SK-N-SH (cell line): ENCODE measurements at regions not wholly inside any gene's neighbourhood (a gene's known extent, or its start where the extent isn't known, plus 50 kb on each side); places are given as distances from the start of the nearest gene placed in this dataset.

Source experiments
- CTCF ChIA-PET: fragments of 300-600, 350-600 bp; formaldehyde crosslinking; extraction: SDS; loops from one replicate; lab custom pipeline; 2021; lab: Yijun Ruan, JAX
- POLR2A ChIA-PET: fragments of 350-600 bp; sonication (Branson Sonifier 250); formaldehyde crosslinking; extraction: SDS; loops from one replicate; lab custom pipeline; 2020; ENCODE audit warnings: antibody characterized with exemption, inconsistent platforms; lab: Yijun Ruan, JAX
- DNase-seq: peaks from one replicate; pipeline ENCODE4 v3.0.0; 2012
- H2AFZ ChIP-seq: fragments of 200-600 bp; sonication (generic); 2 replicates; pipeline ENCODE4 v1.8.1; 2016; ENCODE audit warnings: antibody characterized with exemption, mild to moderate bottlenecking, low read depth
- H3F3A ChIP-seq: fragments of 200-600 bp; sonication (generic); replicated peaks from 2 replicates; pipeline ENCODE3; 2016; ENCODE audit warnings: antibody characterized with exemption, mild to moderate bottlenecking; ENCODE audit not compliant: insufficient read depth
- H3K27ac ChIP-seq, 2 experiments: fragments of 200-500 bp in 1 of 2; fragments of 200-600 bp in 1 of 2; sonication (Bioruptor generic) in 1 of 2; sonication (generic), shearing (Covaris generic) in 1 of 2; 2 replicates each; pipeline versions ENCODE4 v1.5.1 to v1.6.1; 2014 to 2016; ENCODE audit warnings: low read depth in 2 of 2, inconsistent platforms in 1 of 2, low read length in 1 of 2, mild to moderate bottlenecking in 1 of 2, mixed read lengths in 1 of 2
- H3K27me3 ChIP-seq: fragments of 200-600 bp; sonication (generic), shearing (Covaris generic); 2 replicates; pipeline ENCODE4 v1.6.1; 2016; ENCODE audit warnings: mixed run types; ENCODE audit not compliant: insufficient read depth
- H3K36me3 ChIP-seq, 2 experiments: fragments of 200-500 bp in 1 of 2; fragments of 200-600 bp in 1 of 2; sonication (Bioruptor generic) in 1 of 2; sonication (generic) in 1 of 2; replicated peaks in 1 of 2; 2 replicates each; pipeline versions ENCODE3 to v1.5.1; 2014 to 2016; ENCODE audit warnings: low read length in 1 of 2, mild to moderate bottlenecking in 1 of 2; ENCODE audit not compliant: insufficient read depth in 2 of 2, control insufficient read depth in 1 of 2
- H3K4me1 ChIP-seq, 2 experiments: fragments of 200-500 bp in 1 of 2; fragments of 200-600 bp in 1 of 2; sonication (Bioruptor generic) in 1 of 2; sonication (generic), shearing (Covaris generic) in 1 of 2; 2 replicates each; pipeline versions ENCODE4 v1.5.1 to v1.6.1; 2014 to 2016; ENCODE audit warnings: low read depth in 1 of 2, low read length in 1 of 2, mixed run types in 1 of 2; ENCODE audit not compliant: insufficient read depth in 2 of 2, control insufficient read depth in 1 of 2
- H3K4me2 ChIP-seq: fragments of 200-600 bp; sonication (generic), shearing (Covaris generic); 2 replicates; pipeline ENCODE4 v1.6.1; 2017; ENCODE audit warnings: mixed run types
- H3K4me3 ChIP-seq, 2 experiments: fragments of 200-500 bp in 1 of 2; fragments of 200-600 bp in 1 of 2; sonication (Bioruptor generic) in 1 of 2; sonication (generic), shearing (Covaris generic) in 1 of 2; 2 replicates each; pipeline versions ENCODE4 v1.5.1 to v1.8.1; 2014 to 2016; ENCODE audit warnings: low read depth in 2 of 2, inconsistent platforms in 1 of 2, low read length in 1 of 2, mild to moderate bottlenecking in 1 of 2, mixed read lengths in 1 of 2, moderate library complexity in 1 of 2
- H3K79me2 ChIP-seq: fragments of 200-600 bp; sonication (generic); 2 replicates; pipeline ENCODE4 v1.8.1; 2017; ENCODE audit warnings: mild to moderate bottlenecking; ENCODE audit not compliant: insufficient read depth
- H3K9ac ChIP-seq: fragments of 200-600 bp; sonication (generic); 2 replicates; pipeline ENCODE4 v1.6.1; 2017; ENCODE audit warnings: mixed run types
- H3K9me2 ChIP-seq: fragments of 200-600 bp; sonication (generic); 2 replicates; pipeline ENCODE4 v1.6.1; 2017; ENCODE audit warnings: mixed run types
- H3K9me3 ChIP-seq: fragments of 200-600 bp; sonication (generic); 2 replicates; pipeline ENCODE4 v1.6.1; 2017; ENCODE audit warnings: mixed run types, mild to moderate bottlenecking, moderate library complexity
- H4K20me1 ChIP-seq: fragments of 200-600 bp; sonication (generic); 2 replicates; pipeline ENCODE4 v1.6.1; 2017; ENCODE audit warnings: mild to moderate bottlenecking, mixed run types; ENCODE audit not compliant: insufficient read depth
- CHD2 ChIP-seq: fragments of 150-350 bp; IDR thresholded peaks from 2 replicates; pipeline ENCODE4 v1.6.1; 2018; ENCODE audit warnings: low read length; ENCODE audit not compliant: partially characterized antibody
- ELF1 ChIP-seq: IDR thresholded peaks from 2 replicates; pipeline ENCODE4 v1.4.0; 2012
- EZH2phosphoT487 ChIP-seq: fragments of 200-600 bp; sonication (generic); IDR thresholded peaks from 2 replicates; pipeline ENCODE4 v1.6.1; 2017; ENCODE audit warnings: low read depth, mixed run types, mild to moderate bottlenecking, antibody characterized with exemption, moderate library complexity, borderline replicate concordance
- FOSL2 ChIP-seq: IDR thresholded peaks from 2 replicates; pipeline ENCODE4 v1.4.0; 2012; ENCODE audit warnings: low read depth, mild to moderate bottlenecking, moderate library complexity, borderline replicate concordance
- FOXM1 ChIP-seq: IDR thresholded peaks from 2 replicates; pipeline ENCODE4 v1.4.0; 2012; ENCODE audit warnings: low read depth, mild to moderate bottlenecking
- GABPA ChIP-seq: IDR thresholded peaks from 2 replicates; pipeline ENCODE4 v1.4.0; 2012; ENCODE audit warnings: low read depth, mild to moderate bottlenecking
- JUND ChIP-seq: IDR thresholded peaks from 2 replicates; pipeline ENCODE4 v1.4.0; 2012
- MAX ChIP-seq: IDR thresholded peaks from 2 replicates; pipeline ENCODE4 v1.4.0; 2012; ENCODE audit warnings: low read depth
- MEF2A ChIP-seq: IDR thresholded peaks from 2 replicates; pipeline ENCODE4 v1.4.0; 2012; ENCODE audit warnings: low read depth, borderline replicate concordance
- NRF1 ChIP-seq: IDR thresholded peaks from 2 replicates; pipeline ENCODE4 v1.6.1; 2012; ENCODE audit warnings: low read depth, mild to moderate bottlenecking, low read length
- POLR2AphosphoS5 ChIP-seq: IDR thresholded peaks from 2 replicates; pipeline ENCODE4 v1.6.1; 2012; ENCODE audit warnings: low read depth, low read length
- SIN3A ChIP-seq: IDR thresholded peaks from 2 replicates; pipeline ENCODE4 v1.6.1; 2012; ENCODE audit warnings: low read depth, mild to moderate bottlenecking, low read length, moderate library complexity, borderline replicate concordance
- SMC3 ChIP-seq: IDR thresholded peaks from 2 replicates; pipeline ENCODE4 v1.6.1; 2012; ENCODE audit warnings: low read depth, low read length, improper control_type of control experiment
- TAF1 ChIP-seq: IDR thresholded peaks from 2 replicates; pipeline ENCODE4 v1.6.1; 2012; ENCODE audit warnings: low read depth, mild to moderate bottlenecking, low read length, moderate library complexity, borderline replicate concordance
- YY1 ChIP-seq: IDR thresholded peaks from 2 replicates; pipeline ENCODE4 v1.4.0; 2012; ENCODE audit warnings: low read depth, mild to moderate bottlenecking
- WGBS: methylation state at CpG from one replicate; pipeline ENCODE4 v1.1.6; 2017; ENCODE audit warnings: low lambda C conversion rate; 5-methylcytosine and 5-hydroxymethylcytosine counted together
- TF ChIP-seq, protein P1 (sequence below): fragments of 200-600 bp; sonication (generic); IDR thresholded peaks from 2 replicates; pipeline ENCODE4 v1.6.1; 2017; ENCODE audit warnings: antibody characterized with exemption, mild to moderate bottlenecking, moderate library complexity
- TF ChIP-seq, protein P2 (sequence below): IDR thresholded peaks from 2 replicates; pipeline ENCODE4 v1.6.1; 2012; ENCODE audit warnings: mild to moderate bottlenecking, low read depth, low read length, moderate library complexity

DNA sequence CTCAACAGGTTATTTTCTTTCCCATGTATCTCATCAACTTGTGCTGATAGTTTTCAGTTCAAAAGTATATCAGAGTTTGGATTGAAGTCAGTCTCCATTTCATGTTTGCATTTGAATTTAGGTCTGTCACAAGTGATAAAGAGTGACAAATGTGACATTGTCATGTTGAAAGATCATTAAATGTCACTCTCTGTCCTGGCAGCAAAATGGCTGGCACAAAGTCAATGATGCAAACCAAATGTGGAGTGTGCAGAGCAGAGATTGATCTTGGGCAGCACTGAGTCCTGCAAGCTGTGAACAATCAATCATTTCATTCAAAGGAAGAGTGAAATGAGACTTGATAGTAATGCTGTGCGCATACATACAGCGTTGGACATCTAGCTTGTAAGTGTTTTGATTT, 421.8 kb upstream of the CDH7 start:
- Histone ChIP-seq H3K27me3 (no peaks in the 10 kb centered on the region), H3K4me2 (no peak overlapping the region), H3F3A (no peaks in the 10 kb centered on the region), H3K9me3 (no peaks in the 10 kb centered on the region), H3K4me3 (no peak overlapping the region), H3K36me3 (no peaks in the 10 kb centered on the region), H4K20me1 (no peaks in the 10 kb centered on the region), H3K9ac (no peak overlapping the region), H3K27ac (no peak overlapping the region), H3K9me2 (no peaks in the 10 kb centered on the region), H3K79me2 (no peaks in the 10 kb centered on the region), H3K4me1 (no peaks in the 10 kb centered on the region), H2AFZ (no peak overlapping the region)
- 58% methylated on average over 2 of the region's 2 CpGs for WGBS
- no peak for DNase-seq
- TF ChIP-seq MAX (no peak), MEF2A (no peak), TAF1 (no peak), FOSL2 (no peak), POLR2AphosphoS5 (no peak), FOXM1 (no peak), JUND (no peak), NRF1 (no peak), GABPA (no peak)
- TF ChIP-seq, protein P1, sequence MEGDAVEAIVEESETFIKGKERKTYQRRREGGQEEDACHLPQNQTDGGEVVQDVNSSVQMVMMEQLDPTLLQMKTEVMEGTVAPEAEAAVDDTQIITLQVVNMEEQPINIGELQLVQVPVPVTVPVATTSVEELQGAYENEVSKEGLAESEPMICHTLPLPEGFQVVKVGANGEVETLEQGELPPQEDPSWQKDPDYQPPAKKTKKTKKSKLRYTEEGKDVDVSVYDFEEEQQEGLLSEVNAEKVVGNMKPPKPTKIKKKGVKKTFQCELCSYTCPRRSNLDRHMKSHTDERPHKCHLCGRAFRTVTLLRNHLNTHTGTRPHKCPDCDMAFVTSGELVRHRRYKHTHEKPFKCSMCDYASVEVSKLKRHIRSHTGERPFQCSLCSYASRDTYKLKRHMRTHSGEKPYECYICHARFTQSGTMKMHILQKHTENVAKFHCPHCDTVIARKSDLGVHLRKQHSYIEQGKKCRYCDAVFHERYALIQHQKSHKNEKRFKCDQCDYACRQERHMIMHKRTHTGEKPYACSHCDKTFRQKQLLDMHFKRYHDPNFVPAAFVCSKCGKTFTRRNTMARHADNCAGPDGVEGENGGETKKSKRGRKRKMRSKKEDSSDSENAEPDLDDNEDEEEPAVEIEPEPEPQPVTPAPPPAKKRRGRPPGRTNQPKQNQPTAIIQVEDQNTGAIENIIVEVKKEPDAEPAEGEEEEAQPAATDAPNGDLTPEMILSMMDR = no peak
- TF ChIP-seq, protein P2, sequence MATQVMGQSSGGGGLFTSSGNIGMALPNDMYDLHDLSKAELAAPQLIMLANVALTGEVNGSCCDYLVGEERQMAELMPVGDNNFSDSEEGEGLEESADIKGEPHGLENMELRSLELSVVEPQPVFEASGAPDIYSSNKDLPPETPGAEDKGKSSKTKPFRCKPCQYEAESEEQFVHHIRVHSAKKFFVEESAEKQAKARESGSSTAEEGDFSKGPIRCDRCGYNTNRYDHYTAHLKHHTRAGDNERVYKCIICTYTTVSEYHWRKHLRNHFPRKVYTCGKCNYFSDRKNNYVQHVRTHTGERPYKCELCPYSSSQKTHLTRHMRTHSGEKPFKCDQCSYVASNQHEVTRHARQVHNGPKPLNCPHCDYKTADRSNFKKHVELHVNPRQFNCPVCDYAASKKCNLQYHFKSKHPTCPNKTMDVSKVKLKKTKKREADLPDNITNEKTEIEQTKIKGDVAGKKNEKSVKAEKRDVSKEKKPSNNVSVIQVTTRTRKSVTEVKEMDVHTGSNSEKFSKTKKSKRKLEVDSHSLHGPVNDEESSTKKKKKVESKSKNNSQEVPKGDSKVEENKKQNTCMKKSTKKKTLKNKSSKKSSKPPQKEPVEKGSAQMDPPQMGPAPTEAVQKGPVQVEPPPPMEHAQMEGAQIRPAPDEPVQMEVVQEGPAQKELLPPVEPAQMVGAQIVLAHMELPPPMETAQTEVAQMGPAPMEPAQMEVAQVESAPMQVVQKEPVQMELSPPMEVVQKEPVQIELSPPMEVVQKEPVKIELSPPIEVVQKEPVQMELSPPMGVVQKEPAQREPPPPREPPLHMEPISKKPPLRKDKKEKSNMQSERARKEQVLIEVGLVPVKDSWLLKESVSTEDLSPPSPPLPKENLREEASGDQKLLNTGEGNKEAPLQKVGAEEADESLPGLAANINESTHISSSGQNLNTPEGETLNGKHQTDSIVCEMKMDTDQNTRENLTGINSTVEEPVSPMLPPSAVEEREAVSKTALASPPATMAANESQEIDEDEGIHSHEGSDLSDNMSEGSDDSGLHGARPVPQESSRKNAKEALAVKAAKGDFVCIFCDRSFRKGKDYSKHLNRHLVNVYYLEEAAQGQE = no peak
- ChIA-PET CTCF (no interaction called here), POLR2A (no interaction called here)

GRCh38 chr18:65326805-65327204, 424.0 kb upstream of the CDH7 start:
- no peak overlapping the region for H3K4me3 ChIP-seq
- no peaks in the 10 kb centered on the region for H3F3A ChIP-seq
- no peak overlapping the region for H3K9ac ChIP-seq
- POLR2A ChIA-PET = no interaction called here
- H3K27ac ChIP-seq = no peak overlapping the region
- H3K4me1 ChIP-seq = no peaks in the 10 kb centered on the region
- H3K4me2 ChIP-seq = no peak overlapping the region
- no peaks in the 10 kb centered on the region for H3K36me3 ChIP-seq
- no peaks in the 10 kb centered on the region for H3K79me2 ChIP-seq
- CTCF ChIA-PET = no interaction called here
- H3K9me3 ChIP-seq = no peaks in the 10 kb centered on the region
- no peak for TF ChIP-seq EZH2phosphoT487
- TF ChIP-seq SMC3 = no peak
- no peak for TF ChIP-seq FOSL2
- no peak for TF ChIP-seq CHD2
- TF ChIP-seq YY1 = no peak
- TF ChIP-seq GABPA = no peak
- no peak for TF ChIP-seq SIN3A
- TF ChIP-seq ELF1 = no peak
- no peaks in the 10 kb centered on the region for H3K9me2 ChIP-seq
- DNase-seq = no peak
- no peaks in the 10 kb centered on the region for H3K27me3 ChIP-seq
- no peak overlapping the region for H2AFZ ChIP-seq
- no peaks in the 10 kb centered on the region for H4K20me1 ChIP-seq
